Thyroid gland (tissue), 4 donors: ENCODE measurements at regions not wholly inside any gene's neighbourhood (a gene's known extent, or its start where the extent isn't known, plus 50 kb on each side); places are given as distances from the start of the nearest gene placed in this dataset.

Experiments
- POLR2A ChIP-seq, 2 donors: fragments of 450-650 bp; IDR thresholded peaks; one replicate each; pipeline ENCODE4 v1.6.1; 2017; ENCODE audit warnings: antibody characterized with exemption in 2 of 2, mild to moderate bottlenecking in 2 of 2, moderate library complexity in 1 of 2
- TF ChIP-seq, protein P1 (sequence below), 6 experiments: fragments of 200-600 bp in 3 of 6; fragments of 450-650 bp in 3 of 6; sonication (generic) in 3 of 6; IDR thresholded peaks; one replicate each; pipeline ENCODE4 v1.5.1; 2016 to 2019; ENCODE audit warnings: antibody characterized with exemption in 6 of 6, mild to moderate bottlenecking in 2 of 6, inconsistent platforms in 1 of 6, moderate library complexity in 1 of 6

DNA sequence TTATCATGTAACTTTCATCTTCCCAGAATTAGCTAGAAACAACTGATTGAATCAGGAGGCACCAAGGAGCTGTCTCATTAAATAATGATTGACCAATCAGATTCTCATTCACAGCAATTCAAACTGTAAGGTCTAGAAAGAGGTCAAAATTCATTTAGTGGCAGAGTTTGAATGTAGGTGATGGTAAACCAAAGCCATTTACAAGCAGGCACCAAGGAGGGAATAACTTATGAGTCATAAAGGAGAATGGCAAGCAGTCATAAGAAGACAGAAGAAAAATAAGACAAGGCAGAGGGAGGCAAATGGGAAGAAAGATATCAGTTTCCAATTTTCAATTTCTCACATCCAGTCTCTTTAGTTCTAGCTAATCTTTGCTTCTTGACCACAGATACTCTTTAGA, 52.9 kb upstream of the DEFB112 start:
- TF ChIP-seq, protein P1, sequence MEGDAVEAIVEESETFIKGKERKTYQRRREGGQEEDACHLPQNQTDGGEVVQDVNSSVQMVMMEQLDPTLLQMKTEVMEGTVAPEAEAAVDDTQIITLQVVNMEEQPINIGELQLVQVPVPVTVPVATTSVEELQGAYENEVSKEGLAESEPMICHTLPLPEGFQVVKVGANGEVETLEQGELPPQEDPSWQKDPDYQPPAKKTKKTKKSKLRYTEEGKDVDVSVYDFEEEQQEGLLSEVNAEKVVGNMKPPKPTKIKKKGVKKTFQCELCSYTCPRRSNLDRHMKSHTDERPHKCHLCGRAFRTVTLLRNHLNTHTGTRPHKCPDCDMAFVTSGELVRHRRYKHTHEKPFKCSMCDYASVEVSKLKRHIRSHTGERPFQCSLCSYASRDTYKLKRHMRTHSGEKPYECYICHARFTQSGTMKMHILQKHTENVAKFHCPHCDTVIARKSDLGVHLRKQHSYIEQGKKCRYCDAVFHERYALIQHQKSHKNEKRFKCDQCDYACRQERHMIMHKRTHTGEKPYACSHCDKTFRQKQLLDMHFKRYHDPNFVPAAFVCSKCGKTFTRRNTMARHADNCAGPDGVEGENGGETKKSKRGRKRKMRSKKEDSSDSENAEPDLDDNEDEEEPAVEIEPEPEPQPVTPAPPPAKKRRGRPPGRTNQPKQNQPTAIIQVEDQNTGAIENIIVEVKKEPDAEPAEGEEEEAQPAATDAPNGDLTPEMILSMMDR (IDR thresholded peaks at IDR 0.05): no peak
- TF ChIP-seq POLR2A (IDR thresholded peaks at IDR 0.05): no peak
